Loucy (cell line): ENCODE measurements at regions not wholly inside any gene's neighbourhood (a gene's known extent, or its start where the extent isn't known, plus 50 kb on each side); places are given as distances from the start of the nearest gene placed in this dataset.

ENCODE experiments used
- H2AFZ ChIP-seq: fragments of 200-600 bp; sonication (generic); 2 replicates; pipeline ENCODE4 v1.6.0; 2016; ENCODE audit warnings: antibody characterized with exemption, mild to moderate bottlenecking, low read length, moderate library complexity
- H3F3A ChIP-seq: fragments of 200-600 bp; 2 replicates; pipeline ENCODE4 v1.6.0; 2016; ENCODE audit warnings: antibody characterized with exemption, low read depth, mild to moderate bottlenecking
- H3K27me3 ChIP-seq: fragments of 200-600 bp; sonication (generic); 2 replicates; pipeline ENCODE4 v1.6.1; 2014; ENCODE audit warnings: low read length, mild to moderate bottlenecking; ENCODE audit not compliant: insufficient read depth, poor library complexity, severe bottlenecking
- H3K36me3 ChIP-seq: fragments of 200-600 bp; sonication (generic); 2 replicates; pipeline ENCODE4 v1.6.1; 2016; ENCODE audit warnings: low read length; ENCODE audit not compliant: insufficient read depth
- H3K4me1 ChIP-seq: fragments of 200-600 bp; sonication (generic); 2 replicates; pipeline ENCODE4 v1.5.1; 2014; ENCODE audit warnings: low read length, mild to moderate bottlenecking; ENCODE audit not compliant: insufficient read depth, poor library complexity, severe bottlenecking
- H3K4me2 ChIP-seq: fragments of 200-600 bp; sonication (generic); 2 replicates; pipeline ENCODE4 v1.6.0; 2014; ENCODE audit warnings: antibody characterized with exemption, low read length, low read depth, mild to moderate bottlenecking; ENCODE audit not compliant: poor library complexity, severe bottlenecking
- H3K4me3 ChIP-seq: fragments of 200-600 bp; sonication (generic); 2 replicates; pipeline ENCODE4 v1.5.1; 2014; ENCODE audit warnings: low read length, mild to moderate bottlenecking, mixed read lengths; ENCODE audit not compliant: poor library complexity, severe bottlenecking
- H3K79me2 ChIP-seq: fragments of 200-600 bp; sonication (generic); 2 replicates; pipeline ENCODE4 v1.6.1; 2014; ENCODE audit warnings: low read length; ENCODE audit not compliant: insufficient read depth
- H3K9ac ChIP-seq: fragments of 200-600 bp; sonication (generic); 2 replicates; pipeline ENCODE4 v1.6.0; 2014; ENCODE audit warnings: mild to moderate bottlenecking, low read depth, low read length, moderate library complexity; ENCODE audit not compliant: poor library complexity, severe bottlenecking
- H3K9me2 ChIP-seq: fragments of 200-600 bp; sonication (generic); replicated peaks from 2 replicates; pipeline ENCODE4 v1.6.1; 2016; ENCODE audit warnings: low read depth, low read length, mixed read lengths
- H3K9me3 ChIP-seq: fragments of 200-600 bp; sonication (generic); 2 replicates; pipeline ENCODE4 v1.6.1; 2014; ENCODE audit warnings: mild to moderate bottlenecking, antibody characterized with exemption, low read length, low read depth; ENCODE audit not compliant: insufficient read depth
- H4K20me1 ChIP-seq: fragments of 200-600 bp; sonication (generic); 2 replicates; pipeline ENCODE4 v1.6.0; 2014; ENCODE audit warnings: antibody characterized with exemption, low read length, mild to moderate bottlenecking; ENCODE audit not compliant: insufficient read depth, poor library complexity, severe bottlenecking
- EZH2phosphoT487 ChIP-seq: fragments of 200-600 bp; IDR thresholded peaks from 2 replicates; pipeline ENCODE4 v1.6.1; 2018; ENCODE audit warnings: antibody characterized with exemption, mild to moderate bottlenecking, moderate library complexity, borderline replicate concordance
- TF ChIP-seq, protein P1 (sequence below): fragments of 200-600 bp; sonication (generic); conservative IDR thresholded peaks from 2 replicates; pipeline ENCODE4 v1.5.1; 2014; ENCODE audit warnings: mild to moderate bottlenecking, antibody characterized with exemption, low read length

- H3K9ac ChIP-seq, result no peak overlapping the region
- no peak overlapping the region for H3K4me3 ChIP-seq
- no peaks in the 10 kb centered on the region for H3K36me3 ChIP-seq
- H3K9me3 ChIP-seq, result no peaks in the 10 kb centered on the region
- no peaks in the 10 kb centered on the region for H4K20me1 ChIP-seq
- no peak for TF ChIP-seq EZH2phosphoT487
- TF ChIP-seq, protein P1, sequence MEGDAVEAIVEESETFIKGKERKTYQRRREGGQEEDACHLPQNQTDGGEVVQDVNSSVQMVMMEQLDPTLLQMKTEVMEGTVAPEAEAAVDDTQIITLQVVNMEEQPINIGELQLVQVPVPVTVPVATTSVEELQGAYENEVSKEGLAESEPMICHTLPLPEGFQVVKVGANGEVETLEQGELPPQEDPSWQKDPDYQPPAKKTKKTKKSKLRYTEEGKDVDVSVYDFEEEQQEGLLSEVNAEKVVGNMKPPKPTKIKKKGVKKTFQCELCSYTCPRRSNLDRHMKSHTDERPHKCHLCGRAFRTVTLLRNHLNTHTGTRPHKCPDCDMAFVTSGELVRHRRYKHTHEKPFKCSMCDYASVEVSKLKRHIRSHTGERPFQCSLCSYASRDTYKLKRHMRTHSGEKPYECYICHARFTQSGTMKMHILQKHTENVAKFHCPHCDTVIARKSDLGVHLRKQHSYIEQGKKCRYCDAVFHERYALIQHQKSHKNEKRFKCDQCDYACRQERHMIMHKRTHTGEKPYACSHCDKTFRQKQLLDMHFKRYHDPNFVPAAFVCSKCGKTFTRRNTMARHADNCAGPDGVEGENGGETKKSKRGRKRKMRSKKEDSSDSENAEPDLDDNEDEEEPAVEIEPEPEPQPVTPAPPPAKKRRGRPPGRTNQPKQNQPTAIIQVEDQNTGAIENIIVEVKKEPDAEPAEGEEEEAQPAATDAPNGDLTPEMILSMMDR, result no peak
- no peaks in the 10 kb centered on the region for H3F3A ChIP-seq
- H3K9me2 ChIP-seq, result no peaks in the 10 kb centered on the region
- no peaks in the 10 kb centered on the region for H3K27me3 ChIP-seq
- no peaks in the 10 kb centered on the region for H3K79me2 ChIP-seq
- H3K4me1 ChIP-seq, result no peaks in the 10 kb centered on the region
- no peak overlapping the region for H3K4me2 ChIP-seq
- no peak overlapping the region for H2AFZ ChIP-seq
Measured at GRCh38 chr5:44884036-44884435, 75.3 kb downstream of the MRPS30 start.

- Histone ChIP-seq H3K9me3 (no peaks in the 10 kb centered on the region), H3K79me2 (no peaks in the 10 kb centered on the region), H3K9me2 (no peaks in the 10 kb centered on the region), H3F3A (no peaks in the 10 kb centered on the region), H3K4me2 (no peak overlapping the region), H3K9ac (no peak overlapping the region), H2AFZ (no peak overlapping the region), H4K20me1 (no peaks in the 10 kb centered on the region), H3K4me1 (no peaks in the 10 kb centered on the region), H3K4me3 (no peak overlapping the region), H3K36me3 (no peaks in the 10 kb centered on the region), H3K27me3 (no peaks in the 10 kb centered on the region)
- TF ChIP-seq, protein P1, result no peak
- no peak for TF ChIP-seq EZH2phosphoT487
Measured at GRCh38 chr5:44885903-44886302, 77.2 kb downstream of the MRPS30 start.

- H3F3A ChIP-seq, result no peaks in the 10 kb centered on the region
Measured at GRCh38 chr5:44887722-44888121, 79.0 kb downstream of the MRPS30 start.

More at GRCh38 chr5:44887722-44888121, 79.0 kb downstream of the MRPS30 start:
- Histone ChIP-seq H4K20me1 (no peaks in the 10 kb centered on the region), H3K9me3 (no peaks in the 10 kb centered on the region), H3K27me3 (no peaks in the 10 kb centered on the region), H3K4me3 (no peak overlapping the region), H2AFZ (no peak overlapping the region), H3K9me2 (no peaks in the 10 kb centered on the region), H3K79me2 (no peaks in the 10 kb centered on the region), H3K9ac (no peak overlapping the region), H3K4me2 (no peak overlapping the region), H3K36me3 (no peaks in the 10 kb centered on the region), H3K4me1 (no peaks in the 10 kb centered on the region)
- TF ChIP-seq EZH2phosphoT487, result no peak
- TF ChIP-seq, protein P1, result no peak
